Glomerular visceral epithelial cell (primary cell): ENCODE measurements at regions not wholly inside any gene's neighbourhood (a gene's known extent, or its start where the extent isn't known, plus 50 kb on each side); places are given as distances from the start of the nearest gene placed in this dataset.
"Not testable (repeated sequence)": the region's sequence is repeated elsewhere in the genome, so short reads cannot be mapped to it uniquely, and the experiment has no call there.

Experiments
- DNase-seq: peaks from one replicate; pipeline ENCODE4 v3.0.0-alpha.2; 2016; ENCODE audit errors: extremely low spot score

- not testable (repeated sequence) for DNase-seq
These were observed 100.2 kb downstream of the SOCS6 start for GRCh38 chr18:70389036-70389435.

- no peak for DNase-seq
These were observed 98.2 kb downstream of the SOCS6 start for GRCh38 chr18:70387027-70387426.

- no peak for DNase-seq
These were observed 97.7 kb downstream of the SOCS6 start for GRCh38 chr18:70386582-70386981.

GRCh38 chr18:70385474-70385873 lies 96.6 kb downstream of the SOCS6 start:
- DNase-seq = no peak

- peak; percentile 97 for DNase-seq
These were observed 95.4 kb downstream of the SOCS6 start for GRCh38 chr18:70384181-70384790.

- DNase-seq = no peak
These were observed 94.3 kb downstream of the SOCS6 start for GRCh38 chr18:70382992-70383717.

GRCh38 chr18:70382017-70382416 lies 93.2 kb downstream of the SOCS6 start:
- no peak for DNase-seq

- DNase-seq = no peak
These were observed 92.4 kb downstream of the SOCS6 start for GRCh38 chr18:70380915-70381896.
